GM12878 (cell line): ENCODE measurements at regions not wholly inside any gene's neighbourhood (a gene's known extent, or its start where the extent isn't known, plus 50 kb on each side); places are given as distances from the start of the nearest gene placed in this dataset.

Experiments used
- ATAC-seq: fragments of 200-7000 bp; cut with Tn5 transposase; 3 replicates; pipeline ENCODE4 v1.9.1; 2020; ENCODE audit warnings: mild to moderate bottlenecking, moderate library complexity
- BruUV-seq: library from RNA; stranded (reverse); fragments of 400-500 nt; replicated peaks from 2 replicates; lab custom pipeline; 2021; lab: Mats Ljungman, UMichigan
- CTCF ChIA-PET: fragments of 300-600 bp; sonication (Branson Sonifier 250); formaldehyde crosslinking; extraction: SDS; loops from one replicate; lab custom pipeline; 2021; ENCODE audit warnings: inconsistent platforms; lab: Yijun Ruan, JAX
- POLR2A ChIA-PET: fragments of 350-600 bp; formaldehyde crosslinking; extraction: SDS; loops from one replicate; lab custom pipeline; 2021; ENCODE audit warnings: inconsistent platforms; lab: Charles Lee
- RAD21 ChIA-PET: fragments of 300-600 bp; sonication (Branson Sonifier 250); formaldehyde crosslinking; loops from one replicate; lab custom pipeline; 2023; ENCODE audit warnings: antibody characterized with exemption; ENCODE audit not compliant: unreplicated experiment; lab: Charles Lee
- SMC1A ChIA-PET: fragments of 300-600 bp; sonication (Branson Sonifier 250); formaldehyde crosslinking; loops from one replicate; lab custom pipeline; 2023; ENCODE audit not compliant: unreplicated experiment, uncharacterized antibody; lab: Charles Lee
- DNase-seq: peaks from one replicate; pipeline ENCODE4 v3.0.0-alpha.2; 2011; ENCODE audit warnings: low read depth, low spot score
- FAIRE-seq: peaks from 3 replicates; lab custom pipeline; 2011; peaks lifted over from hg19 to GRCh38; lab: Jason Lieb, UNC
- H2AFZ ChIP-seq: 2 replicates; pipeline ENCODE4 v1.6.0; 2011; ENCODE audit warnings: low read depth, low read length, control low read depth; ENCODE audit not compliant: control insufficient read depth
- H3K27ac ChIP-seq: 2 replicates; pipeline ENCODE4 v1.5.1; 2011; ENCODE audit warnings: control low read depth; ENCODE audit not compliant: control insufficient read depth, insufficient read depth
- H3K27me3 ChIP-seq, 2 experiments: replicated peaks in 1 of 2; 2 replicates each; pipeline versions ENCODE4 v1.6.0 to v1.6.1; 2011; ENCODE audit warnings: low read length in 1 of 2; ENCODE audit not compliant: control insufficient read depth in 2 of 2, insufficient read depth in 2 of 2
- H3K36me3 ChIP-seq, 2 experiments: 2 replicates each; pipeline ENCODE4 v1.5.1; 2011; ENCODE audit warnings: low read length in 1 of 2; ENCODE audit not compliant: control insufficient read depth in 2 of 2, insufficient read depth in 2 of 2
- H3K4me1 ChIP-seq: 2 replicates; pipeline ENCODE4 v1.6.1; 2011; ENCODE audit warnings: mild to moderate bottlenecking, low read length, moderate library complexity, mixed read lengths; ENCODE audit not compliant: control insufficient read depth, insufficient read depth
- H3K4me2 ChIP-seq: 2 replicates; pipeline ENCODE4 v1.6.0; 2011; ENCODE audit warnings: control low read depth; ENCODE audit not compliant: control insufficient read depth, insufficient read depth
- H3K4me3 ChIP-seq: fragments of 200-600 bp; sonication (generic); 2 replicates; pipeline ENCODE4 v1.5.1; 2016
- H3K79me2 ChIP-seq: 2 replicates; pipeline ENCODE4 v1.6.0; 2011; ENCODE audit warnings: low read length; ENCODE audit not compliant: control insufficient read depth, insufficient read depth
- H3K9ac ChIP-seq: 2 replicates; pipeline ENCODE4 v1.8.0; 2011; ENCODE audit warnings: low read length, control low read depth, mixed read lengths; ENCODE audit not compliant: control insufficient read depth, insufficient read depth
- H3K9me3 ChIP-seq: replicated peaks from 3 replicates; pipeline ENCODE4 v1.5.1; 2011; ENCODE audit warnings: mild to moderate bottlenecking, low read length; ENCODE audit not compliant: control insufficient read depth, insufficient read depth
- H4K20me1 ChIP-seq: 2 replicates; pipeline ENCODE4 v1.6.0; 2011; ENCODE audit not compliant: control insufficient read depth, insufficient read depth
- POLR2AphosphoS5 ChIP-seq: IDR thresholded peaks from 2 replicates; pipeline ENCODE4 v1.6.1; 2011; ENCODE audit warnings: mild to moderate bottlenecking, low read length, inconsistent platforms
- TCF12 ChIP-seq: IDR thresholded peaks from 2 replicates; pipeline ENCODE4 v1.6.1; 2011; ENCODE audit warnings: low read depth, mild to moderate bottlenecking, low read length
- TCF7 ChIP-seq: IDR thresholded peaks from 2 replicates; pipeline ENCODE4 v1.6.1; 2014; ENCODE audit warnings: antibody characterized with exemption, borderline replicate concordance
- ZNF622 ChIP-seq: fragments of 450-650 bp; IDR thresholded peaks from 2 replicates; pipeline ENCODE4 v1.6.1; 2017; ENCODE audit warnings: mild to moderate bottlenecking, inconsistent platforms
- WGBS: methylation state at CpG from one replicate; pipeline ENCODE4 v1.1.6; 2016; ENCODE audit warnings: low lambda C conversion rate; ENCODE audit not compliant: insufficient replicate concordance, insufficient coverage; ENCODE audit errors: missing lambda C conversion rate; 5-methylcytosine and 5-hydroxymethylcytosine counted together
- in situ Hi-C: fragments of 300-500 bp; cut with MboI; formaldehyde crosslinking; loops from 9 replicates; pipeline ENCODE4 v1.14.3; 2018; ENCODE audit warnings: mixed read lengths
- intact Hi-C: fragments of 100-400 bp; cut with micrococcal nuclease; formaldehyde crosslinking; loops from one replicate; pipeline ENCODE4 v1.14.2; 2022; ENCODE audit not compliant: unreplicated experiment
- TF ChIP-seq, protein P1 (sequence below): fragments of 450-650 bp; IDR thresholded peaks from 2 replicates; pipeline ENCODE4 v1.6.1; 2017; ENCODE audit warnings: antibody characterized with exemption, mild to moderate bottlenecking, moderate library complexity
- TF ChIP-seq, protein P2 (sequence below), 3 experiments: IDR thresholded peaks in 2 of 3; conservative IDR thresholded peaks in 1 of 3; 2 replicates each; pipeline ENCODE4 v1.5.1; 2011; ENCODE audit warnings: low read depth in 3 of 3, low read length in 3 of 3, mild to moderate bottlenecking in 3 of 3, control low read depth in 2 of 3, moderate library complexity in 2 of 3, inconsistent platforms in 1 of 3, mixed read lengths in 1 of 3; ENCODE audit not compliant: control insufficient read depth in 2 of 3, insufficient read depth in 1 of 3; ENCODE audit errors: extremely low read depth in 1 of 3

DNA sequence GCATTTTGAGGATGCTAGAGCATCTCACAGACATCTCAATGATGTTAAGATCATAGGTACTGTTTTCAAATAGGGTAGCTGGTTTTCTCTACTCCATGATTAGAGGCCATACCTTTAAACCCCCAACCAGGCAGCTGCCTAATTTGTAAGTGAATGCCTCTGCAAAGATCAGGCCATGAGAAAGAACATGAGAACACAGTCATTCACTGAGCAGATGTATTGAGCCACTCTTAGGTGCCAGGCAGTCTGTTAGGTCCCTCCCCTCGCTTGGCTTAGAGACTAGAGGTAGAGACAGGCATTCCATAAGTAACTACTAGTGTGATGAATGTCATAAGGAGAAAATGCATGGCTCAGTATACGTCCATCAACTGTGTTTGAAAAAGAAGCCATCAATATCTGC lies 410.0 kb downstream of the FGF9 start:
- intact Hi-C loops, result no loop called here
- Histone ChIP-seq H3K36me3 (no peaks in the 10 kb centered on the region), H3K4me3 (no peak overlapping the region), H3K27me3 (no peaks in the 10 kb centered on the region), H4K20me1 (no peaks in the 10 kb centered on the region), H3K9me3 (no peaks in the 10 kb centered on the region), H3K9ac (no peak overlapping the region), H3K27ac (no peak overlapping the region), H2AFZ (no peak overlapping the region), H3K4me2 (no peak overlapping the region), H3K4me1 (no peaks in the 10 kb centered on the region)
- in situ Hi-C loops, result no loop called here
- BruUV-seq, result no TSS peak
- FAIRE-seq, result no peak
- ChIA-PET SMC1A (no interaction called here), RAD21 (no interaction called here), POLR2A (interaction anchor here (0.6 kb wide), 1 partner anchor 313 kb away, joined by 4 read pairs; no protein-coding TSS in a partner anchor), CTCF (no interaction called here)
- DNase-seq, result no peak
- ATAC-seq, result no peak
- 21% methylated on average over 2 of the region's 2 CpGs for WGBS
- TF ChIP-seq ZNF622, result no peak
- no peak for TF ChIP-seq POLR2AphosphoS5
- TF ChIP-seq, protein P1, sequence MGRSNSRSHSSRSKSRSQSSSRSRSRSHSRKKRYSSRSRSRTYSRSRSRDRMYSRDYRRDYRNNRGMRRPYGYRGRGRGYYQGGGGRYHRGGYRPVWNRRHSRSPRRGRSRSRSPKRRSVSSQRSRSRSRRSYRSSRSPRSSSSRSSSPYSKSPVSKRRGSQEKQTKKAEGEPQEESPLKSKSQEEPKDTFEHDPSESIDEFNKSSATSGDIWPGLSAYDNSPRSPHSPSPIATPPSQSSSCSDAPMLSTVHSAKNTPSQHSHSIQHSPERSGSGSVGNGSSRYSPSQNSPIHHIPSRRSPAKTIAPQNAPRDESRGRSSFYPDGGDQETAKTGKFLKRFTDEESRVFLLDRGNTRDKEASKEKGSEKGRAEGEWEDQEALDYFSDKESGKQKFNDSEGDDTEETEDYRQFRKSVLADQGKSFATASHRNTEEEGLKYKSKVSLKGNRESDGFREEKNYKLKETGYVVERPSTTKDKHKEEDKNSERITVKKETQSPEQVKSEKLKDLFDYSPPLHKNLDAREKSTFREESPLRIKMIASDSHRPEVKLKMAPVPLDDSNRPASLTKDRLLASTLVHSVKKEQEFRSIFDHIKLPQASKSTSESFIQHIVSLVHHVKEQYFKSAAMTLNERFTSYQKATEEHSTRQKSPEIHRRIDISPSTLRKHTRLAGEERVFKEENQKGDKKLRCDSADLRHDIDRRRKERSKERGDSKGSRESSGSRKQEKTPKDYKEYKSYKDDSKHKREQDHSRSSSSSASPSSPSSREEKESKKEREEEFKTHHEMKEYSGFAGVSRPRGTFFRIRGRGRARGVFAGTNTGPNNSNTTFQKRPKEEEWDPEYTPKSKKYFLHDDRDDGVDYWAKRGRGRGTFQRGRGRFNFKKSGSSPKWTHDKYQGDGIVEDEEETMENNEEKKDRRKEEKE, result no peak
- TF ChIP-seq TCF7, result no peak
- no peak for TF ChIP-seq TCF12
- TF ChIP-seq, protein P2, sequence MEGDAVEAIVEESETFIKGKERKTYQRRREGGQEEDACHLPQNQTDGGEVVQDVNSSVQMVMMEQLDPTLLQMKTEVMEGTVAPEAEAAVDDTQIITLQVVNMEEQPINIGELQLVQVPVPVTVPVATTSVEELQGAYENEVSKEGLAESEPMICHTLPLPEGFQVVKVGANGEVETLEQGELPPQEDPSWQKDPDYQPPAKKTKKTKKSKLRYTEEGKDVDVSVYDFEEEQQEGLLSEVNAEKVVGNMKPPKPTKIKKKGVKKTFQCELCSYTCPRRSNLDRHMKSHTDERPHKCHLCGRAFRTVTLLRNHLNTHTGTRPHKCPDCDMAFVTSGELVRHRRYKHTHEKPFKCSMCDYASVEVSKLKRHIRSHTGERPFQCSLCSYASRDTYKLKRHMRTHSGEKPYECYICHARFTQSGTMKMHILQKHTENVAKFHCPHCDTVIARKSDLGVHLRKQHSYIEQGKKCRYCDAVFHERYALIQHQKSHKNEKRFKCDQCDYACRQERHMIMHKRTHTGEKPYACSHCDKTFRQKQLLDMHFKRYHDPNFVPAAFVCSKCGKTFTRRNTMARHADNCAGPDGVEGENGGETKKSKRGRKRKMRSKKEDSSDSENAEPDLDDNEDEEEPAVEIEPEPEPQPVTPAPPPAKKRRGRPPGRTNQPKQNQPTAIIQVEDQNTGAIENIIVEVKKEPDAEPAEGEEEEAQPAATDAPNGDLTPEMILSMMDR (IDR thresholded peaks at IDR 0.05 in 2 of 3, conservative IDR thresholded peaks at IDR 0.05 in 1 of 3; ENCODE audit: control insufficient read depth in 2 of 3, extremely low read depth in 1 of 3, insufficient read depth in 1 of 3, low read depth in 3 of 3, low read length in 3 of 3), result no peak
- TF ChIP-seq, all 136 proteins: peak for 0
- no peaks in the 10 kb centered on the region for H3K79me2 ChIP-seq
